Mesothelial cell of epicardium (in vitro differentiated cells): ENCODE measurements at regions not wholly inside any gene's neighbourhood (a gene's known extent, or its start where the extent isn't known, plus 50 kb on each side); places are given as distances from the start of the nearest gene placed in this dataset.

ENCODE experiments used
- DNase-seq, 2 experiments: peaks; one replicate each; pipeline ENCODE4 v3.0.0; 2021; ENCODE audit warnings: low spot score in 2 of 2; ENCODE audit not compliant: unreplicated experiment in 2 of 2
- H3K27ac Mint-ChIP-seq: 2 replicates; pipeline ENCODE4 v1.8.0; 2021; ENCODE audit warnings: mixed read lengths
- H3K27me3 Mint-ChIP-seq: 2 replicates; pipeline ENCODE4 v1.8.0; 2021; ENCODE audit warnings: low read depth, mixed read lengths
- H3K36me3 Mint-ChIP-seq: 2 replicates; pipeline ENCODE4 v1.8.0; 2021; ENCODE audit warnings: mixed read lengths
- H3K4me1 Mint-ChIP-seq: 2 replicates; pipeline ENCODE4 v1.8.0; 2021; ENCODE audit warnings: mixed read lengths
- H3K4me3 Mint-ChIP-seq: 2 replicates; pipeline ENCODE4 v1.8.0; 2021; ENCODE audit warnings: mild to moderate bottlenecking, moderate library complexity, mixed read lengths
- H3K9me3 Mint-ChIP-seq: 2 replicates; pipeline ENCODE4 v1.8.0; 2021; ENCODE audit warnings: mixed read lengths
- CTCF ChIP-seq: fragments of 200-600 bp; sonication (generic); IDR thresholded peaks from one replicate; pipeline ENCODE4 v1.5.0; 2021; ENCODE audit warnings: antibody characterized with exemption; ENCODE audit not compliant: unreplicated experiment

DNA sequence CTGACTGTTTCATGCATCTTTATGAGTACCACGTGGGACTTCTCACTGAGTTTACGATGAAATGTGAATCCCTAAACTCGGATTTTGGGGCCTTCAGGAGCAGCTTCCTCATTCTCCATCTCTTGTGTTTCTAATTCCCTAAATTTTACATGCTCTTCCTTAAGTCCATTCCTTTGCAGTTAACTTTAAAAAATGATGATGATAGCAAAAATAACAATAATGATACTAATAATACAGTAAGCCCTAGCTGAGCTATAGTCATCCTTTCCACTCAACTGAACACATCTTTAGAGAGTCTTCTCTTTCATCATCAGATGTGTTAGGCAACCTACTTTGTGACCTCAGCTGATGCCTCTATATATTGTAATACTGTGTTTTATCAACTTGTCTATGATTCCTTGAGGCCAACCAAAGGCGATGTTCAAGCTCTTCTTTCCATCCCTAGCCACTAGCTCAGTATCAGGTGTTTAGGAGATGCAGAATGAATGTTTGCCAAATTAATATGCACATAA is 1196.4 kb downstream of the VRK1 start:
- Mint-ChIP-seq H3K27ac (no peak overlapping the region), H3K27me3 (peaks cover 53% of the 10 kb centered on the region), H3K9me3 (no peaks in the 10 kb centered on the region), H3K4me3 (no peak overlapping the region), H3K36me3 (no peaks in the 10 kb centered on the region), H3K4me1 (no peaks in the 10 kb centered on the region)
- no peak for TF ChIP-seq CTCF
- no peak for DNase-seq

DNA sequence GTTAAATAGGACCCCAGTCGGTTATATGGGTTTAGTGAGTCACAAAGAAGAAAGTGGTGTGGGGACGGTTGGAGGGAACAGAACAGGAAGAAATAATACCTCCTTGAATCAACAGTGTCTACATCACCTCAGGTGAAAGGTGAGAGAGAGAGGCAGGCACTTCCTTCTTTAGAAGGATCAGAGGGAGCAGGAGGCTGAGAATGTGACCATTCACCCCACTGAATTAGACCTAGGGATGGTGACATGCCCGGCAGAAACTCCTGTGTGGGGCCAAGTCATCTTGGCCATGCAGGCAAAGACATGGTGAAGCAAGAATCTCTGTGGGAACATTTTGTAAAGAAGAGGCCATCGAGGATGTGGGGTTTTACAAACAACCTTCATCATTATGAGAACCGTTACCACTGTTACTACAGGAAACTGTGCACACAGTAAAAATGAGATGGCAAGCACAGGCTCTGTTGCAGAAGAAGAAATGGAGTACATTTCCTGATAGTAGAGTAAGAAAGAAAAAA is 1196.9 kb downstream of the VRK1 start:
- no peak for TF ChIP-seq CTCF
- Mint-ChIP-seq H3K27me3 (peaks cover 50% of the 10 kb centered on the region), H3K27ac (no peak overlapping the region), H3K4me1 (no peaks in the 10 kb centered on the region), H3K36me3 (no peaks in the 10 kb centered on the region), H3K9me3 (no peaks in the 10 kb centered on the region), H3K4me3 (no peak overlapping the region)
- DNase-seq = no peak

DNA sequence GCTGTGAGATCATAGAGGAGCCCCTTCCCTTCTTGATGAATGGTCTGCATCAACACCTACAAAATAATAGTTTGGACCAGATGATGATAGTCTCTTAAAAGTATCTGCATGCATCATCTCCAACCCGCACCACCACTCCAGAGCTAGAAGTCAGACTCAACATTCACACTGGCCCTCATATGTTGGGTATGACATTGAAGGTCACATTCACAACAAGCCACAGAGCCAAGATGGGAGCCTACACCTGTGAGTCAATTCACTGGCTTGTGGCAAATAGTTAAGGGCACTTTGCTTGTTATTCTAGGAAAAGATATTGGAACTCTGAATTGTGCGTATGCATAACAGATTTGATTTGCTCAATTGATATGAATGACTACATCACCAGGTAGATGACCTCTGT is 1197.9 kb downstream of the VRK1 start:
- Mint-ChIP-seq H3K4me3 (no peak overlapping the region), H3K9me3 (no peaks in the 10 kb centered on the region), H3K27ac (no peak overlapping the region), H3K27me3 (peaks cover 47% of the 10 kb centered on the region), H3K36me3 (no peaks in the 10 kb centered on the region), H3K4me1 (no peaks in the 10 kb centered on the region)
- TF ChIP-seq CTCF = no peak
- no peak for DNase-seq

- TF ChIP-seq CTCF = no peak
- Mint-ChIP-seq H3K9me3 (no peaks in the 10 kb centered on the region), H3K27me3 (peaks cover 44% of the 10 kb centered on the region), H3K36me3 (no peaks in the 10 kb centered on the region), H3K27ac (no peak overlapping the region), H3K4me1 (peaks cover 2% of the 10 kb centered on the region), H3K4me3 (no peak overlapping the region)
- DNase-seq = no peak
Observed at GRCh38 chr14:97995531-97995930, 1198.3 kb downstream of the VRK1 start.

DNA sequence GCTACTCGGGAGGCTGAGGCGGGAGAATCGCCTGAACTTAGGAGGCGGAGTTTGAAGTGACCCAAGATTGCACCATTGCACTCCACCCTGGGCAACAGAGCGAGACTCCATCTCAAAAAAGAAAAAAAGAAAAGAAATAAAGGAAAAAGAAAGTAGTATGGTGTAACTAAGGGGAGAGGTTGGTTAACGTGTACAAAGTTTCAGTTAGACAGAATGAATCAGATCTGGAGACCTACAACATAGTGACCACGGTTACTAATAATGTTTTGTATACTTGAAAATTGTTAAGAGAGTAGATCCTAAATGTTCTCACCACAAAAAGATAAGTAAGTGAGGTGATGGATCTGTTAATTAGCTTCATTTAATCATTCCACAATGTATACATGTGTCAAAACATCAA is 1208.8 kb downstream of the VRK1 start:
- TF ChIP-seq CTCF = no peak
- Mint-ChIP-seq H3K4me3 (no peak overlapping the region), H3K9me3 (no peaks in the 10 kb centered on the region)

More for the DNA sequence above, 1208.8 kb downstream of the VRK1 start:
- Mint-ChIP-seq H3K27me3 (peaks cover 11% of the 10 kb centered on the region), H3K27ac (no peak overlapping the region), H3K4me1 (no peaks in the 10 kb centered on the region), H3K36me3 (no peaks in the 10 kb centered on the region)
- no peak for DNase-seq
